GM12801 (cell line): ENCODE measurements at regions not wholly inside any gene's neighbourhood (a gene's known extent, or its start where the extent isn't known, plus 50 kb on each side); places are given as distances from the start of the nearest gene placed in this dataset.

Source experiments
- TF ChIP-seq, protein P1 (sequence below): IDR thresholded peaks from one replicate; pipeline ENCODE4 v1.5.1; 2011; ENCODE audit warnings: control low read depth; ENCODE audit not compliant: insufficient read length; ENCODE audit errors: extremely low read depth

DNA sequence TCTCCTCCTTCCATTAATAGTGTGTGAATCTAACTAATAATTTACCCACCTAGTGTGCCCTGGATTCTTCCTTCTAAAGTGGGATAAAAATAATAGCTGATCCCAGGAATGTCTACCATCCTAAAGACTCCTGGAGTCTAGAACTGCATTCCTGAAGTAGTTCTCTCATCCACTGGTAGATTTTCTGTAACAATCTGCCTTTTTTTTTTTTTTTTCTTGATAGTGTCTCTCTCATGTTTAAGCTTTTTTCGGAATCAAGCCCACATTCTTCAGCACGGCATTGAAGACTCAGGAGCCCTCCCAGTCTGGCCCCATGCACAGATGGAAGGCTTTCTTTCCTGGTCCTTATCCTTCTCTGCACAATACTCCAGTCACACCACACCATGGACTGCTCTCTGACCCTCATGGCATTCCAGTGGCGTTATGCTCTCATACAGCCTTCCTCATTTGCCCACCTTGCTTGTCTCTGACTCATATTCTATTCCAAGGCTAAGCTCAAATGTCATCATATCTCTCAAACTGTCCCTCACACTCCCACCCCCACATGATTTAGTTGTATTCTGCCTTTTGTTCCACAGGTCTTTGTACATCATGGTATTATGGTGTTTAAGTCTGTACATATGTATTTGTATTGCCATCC, 68.7 kb upstream of the FRY start:
- TF ChIP-seq, protein P1, sequence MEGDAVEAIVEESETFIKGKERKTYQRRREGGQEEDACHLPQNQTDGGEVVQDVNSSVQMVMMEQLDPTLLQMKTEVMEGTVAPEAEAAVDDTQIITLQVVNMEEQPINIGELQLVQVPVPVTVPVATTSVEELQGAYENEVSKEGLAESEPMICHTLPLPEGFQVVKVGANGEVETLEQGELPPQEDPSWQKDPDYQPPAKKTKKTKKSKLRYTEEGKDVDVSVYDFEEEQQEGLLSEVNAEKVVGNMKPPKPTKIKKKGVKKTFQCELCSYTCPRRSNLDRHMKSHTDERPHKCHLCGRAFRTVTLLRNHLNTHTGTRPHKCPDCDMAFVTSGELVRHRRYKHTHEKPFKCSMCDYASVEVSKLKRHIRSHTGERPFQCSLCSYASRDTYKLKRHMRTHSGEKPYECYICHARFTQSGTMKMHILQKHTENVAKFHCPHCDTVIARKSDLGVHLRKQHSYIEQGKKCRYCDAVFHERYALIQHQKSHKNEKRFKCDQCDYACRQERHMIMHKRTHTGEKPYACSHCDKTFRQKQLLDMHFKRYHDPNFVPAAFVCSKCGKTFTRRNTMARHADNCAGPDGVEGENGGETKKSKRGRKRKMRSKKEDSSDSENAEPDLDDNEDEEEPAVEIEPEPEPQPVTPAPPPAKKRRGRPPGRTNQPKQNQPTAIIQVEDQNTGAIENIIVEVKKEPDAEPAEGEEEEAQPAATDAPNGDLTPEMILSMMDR: no peak

DNA sequence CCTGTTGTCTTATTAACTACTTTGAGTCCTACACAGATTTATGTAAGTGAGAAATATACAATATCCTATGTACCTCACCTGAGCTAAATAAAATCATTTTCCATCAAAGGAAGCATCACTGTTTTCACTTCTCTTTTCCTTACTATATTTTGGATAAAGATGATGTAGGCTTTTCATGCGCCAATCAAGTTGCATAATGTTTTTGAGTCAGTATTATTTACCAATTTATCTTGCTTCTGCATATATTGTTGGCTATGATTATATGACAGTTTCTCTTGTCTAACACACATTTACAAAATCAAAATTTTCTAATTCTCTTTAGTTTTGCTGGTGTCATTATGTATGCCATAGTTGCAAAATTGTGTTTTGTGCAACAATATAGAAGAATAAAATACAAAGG, 67.9 kb upstream of the FRY start:
- TF ChIP-seq, protein P1: no peak

DNA sequence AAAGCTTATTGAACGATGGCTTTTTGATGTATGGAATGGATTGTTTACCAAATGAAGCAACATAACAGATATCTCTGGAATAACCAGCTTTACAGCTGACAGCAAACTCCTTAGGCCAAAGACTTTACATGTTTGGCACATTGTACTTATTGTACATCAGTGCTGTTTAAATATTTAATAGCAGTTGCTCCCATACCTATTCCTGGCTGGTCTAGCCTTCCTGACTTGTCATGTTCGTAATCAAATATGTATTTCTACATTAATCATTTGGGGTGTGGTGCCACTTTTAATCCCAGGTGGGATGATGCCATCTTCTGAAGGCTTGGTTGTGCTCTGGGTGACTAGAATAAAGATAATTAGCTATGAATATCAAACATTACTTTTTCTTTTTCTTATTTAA, 67.4 kb upstream of the FRY start:
- TF ChIP-seq, protein P1: no peak

DNA sequence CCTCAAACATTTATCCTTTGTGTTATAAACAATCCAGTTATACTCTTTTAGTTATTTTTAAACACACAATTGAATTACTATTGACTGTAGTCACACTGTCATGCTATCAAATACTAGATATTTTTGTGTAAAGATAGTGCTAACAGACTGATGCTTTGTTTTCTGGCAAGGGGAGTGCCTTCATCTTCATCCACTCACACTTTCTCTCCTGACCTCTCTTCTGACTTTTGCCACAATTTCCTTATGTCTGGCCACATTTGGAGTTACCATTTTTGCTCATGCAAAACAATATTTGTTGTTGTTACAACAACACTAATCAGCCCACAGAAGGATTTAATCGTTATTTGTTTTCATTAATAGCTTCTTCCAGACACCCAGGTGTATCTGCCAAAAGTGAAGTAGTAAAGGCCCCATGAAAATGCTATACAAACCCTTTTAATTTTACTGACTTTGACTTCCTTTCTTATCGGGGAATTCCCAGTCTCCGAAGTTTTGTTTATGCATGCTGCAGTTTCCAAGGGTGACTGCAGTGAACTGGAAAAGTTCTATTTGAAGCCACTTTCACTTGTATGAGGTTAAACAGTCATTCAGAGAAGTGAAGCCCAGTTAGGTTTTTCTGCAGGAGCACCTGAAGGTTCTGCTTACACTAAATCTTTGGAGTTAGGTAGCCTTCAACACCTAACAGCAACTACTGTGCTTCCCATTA, 66.1 kb upstream of the FRY start:
- TF ChIP-seq, protein P1: no peak

DNA sequence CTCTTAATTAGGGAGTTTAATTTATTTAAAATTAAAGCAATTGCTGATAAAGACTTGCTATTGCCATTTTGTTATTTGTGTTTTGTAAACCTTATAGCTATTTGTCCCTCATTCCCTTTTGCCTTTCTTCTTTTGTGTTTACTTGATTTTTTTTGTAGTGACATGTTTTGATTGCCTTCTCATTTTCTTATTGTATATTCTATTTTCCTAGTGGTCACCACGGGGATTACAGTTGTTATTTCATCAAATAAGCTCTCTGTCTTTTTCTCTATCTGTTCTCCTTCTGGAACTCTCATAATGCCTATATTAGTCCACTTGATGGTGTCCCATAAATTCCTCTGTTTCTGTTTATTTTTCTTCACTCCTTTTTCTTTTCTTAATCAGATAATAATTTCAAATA, 64.4 kb upstream of the FRY start:
- TF ChIP-seq, protein P1: no peak

DNA sequence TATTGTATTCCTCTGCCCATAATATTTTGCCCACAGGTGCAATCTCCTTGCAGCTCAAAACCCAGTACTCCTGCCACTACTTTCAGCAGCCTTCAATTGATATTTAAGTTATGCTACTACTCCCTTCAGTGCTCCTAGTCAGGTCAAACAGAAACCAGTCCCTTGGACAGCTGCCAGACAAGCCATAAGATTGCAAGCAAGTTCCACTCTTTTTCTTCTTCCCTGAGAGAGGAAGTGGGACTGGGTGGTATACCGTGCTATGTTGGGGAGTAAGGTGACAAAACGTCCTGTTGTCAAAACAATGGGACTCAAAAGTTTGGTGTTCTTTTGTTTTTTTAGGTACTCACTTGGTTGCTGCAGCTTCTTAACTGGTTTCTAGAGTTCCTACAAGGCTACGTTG, 63.1 kb upstream of the FRY start:
- TF ChIP-seq, protein P1: no peak

DNA sequence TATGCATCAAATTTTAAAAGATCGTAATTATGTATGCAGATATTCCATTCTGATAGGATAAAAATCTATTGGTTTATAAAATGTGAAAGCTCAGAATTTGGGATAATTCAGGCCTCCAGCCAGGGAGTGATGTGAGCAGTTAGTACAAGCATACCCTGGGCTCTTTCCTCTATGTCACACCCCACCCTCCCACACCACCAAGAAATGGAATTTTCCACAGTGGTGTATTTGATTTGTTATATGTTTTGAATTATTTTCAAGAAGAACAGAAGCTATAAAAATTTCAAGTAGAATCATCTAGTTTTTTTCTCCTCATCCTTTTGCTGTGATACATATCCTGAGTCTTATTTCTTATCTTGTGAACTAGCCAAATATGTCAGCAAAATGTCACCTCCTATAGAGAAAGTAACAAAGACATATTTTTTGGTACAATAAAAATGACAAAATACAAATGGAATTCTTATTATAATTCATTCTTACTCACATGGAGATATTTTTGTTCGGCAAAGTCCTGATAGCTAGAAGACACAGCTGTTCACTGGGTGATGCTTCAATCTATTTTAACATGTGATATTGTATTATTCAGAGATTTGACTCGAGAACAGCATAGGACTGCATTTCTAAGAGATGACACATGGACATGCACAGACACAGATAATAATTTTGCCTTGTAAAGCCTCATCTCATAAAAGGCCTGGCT, 61.2 kb upstream of the FRY start:
- TF ChIP-seq, protein P1: no peak
